HEK293T (cell line): ENCODE measurements at regions not wholly inside any gene's neighbourhood (a gene's known extent, or its start where the extent isn't known, plus 50 kb on each side); places are given as distances from the start of the nearest gene placed in this dataset.

Experiments
- ARNT ChIP-seq: fragments of 450-650 bp; IDR thresholded peaks from 2 replicates; pipeline ENCODE4 v1.6.1; 2017; ENCODE audit warnings: mild to moderate bottlenecking
- BHLHE40 ChIP-seq: fragments of 450-650 bp; IDR thresholded peaks from 2 replicates; pipeline ENCODE4 v1.6.1; 2016; ENCODE audit warnings: mild to moderate bottlenecking, moderate library complexity, borderline replicate concordance
- CTBP1 ChIP-seq: fragments of 450-650 bp; IDR thresholded peaks from 2 replicates; pipeline ENCODE4 v1.6.1; 2016; ENCODE audit warnings: borderline replicate concordance
- ELF4 ChIP-seq: fragments of 450-650 bp; IDR thresholded peaks from 2 replicates; pipeline ENCODE4 v1.6.1; 2017; ENCODE audit warnings: antibody characterized with exemption
- FOXA1 ChIP-seq: fragments of 450-650 bp; IDR thresholded peaks from 2 replicates; pipeline ENCODE4 v1.6.1; 2016; ENCODE audit warnings: mild to moderate bottlenecking
- FOXK2 ChIP-seq: fragments of 450-650 bp; IDR thresholded peaks from 2 replicates; pipeline ENCODE4 v1.6.1; 2016; ENCODE audit warnings: mild to moderate bottlenecking
- FOXM1 ChIP-seq: fragments of 450-650 bp; IDR thresholded peaks from 2 replicates; pipeline ENCODE4 v1.6.1; 2017; ENCODE audit warnings: mild to moderate bottlenecking, borderline replicate concordance
- HDGF ChIP-seq: fragments of 450-650 bp; IDR thresholded peaks from 2 replicates; pipeline ENCODE4 v1.6.1; 2017; ENCODE audit warnings: antibody characterized with exemption, borderline replicate concordance
- L3MBTL2 ChIP-seq: fragments of 450-650 bp; conservative IDR thresholded peaks from 2 replicates; pipeline ENCODE4 v1.6.1; 2016; ENCODE audit warnings: mild to moderate bottlenecking
- LEF1 ChIP-seq: fragments of 450-650 bp; IDR thresholded peaks from 2 replicates; pipeline ENCODE4 v1.6.1; 2017; ENCODE audit warnings: mild to moderate bottlenecking, borderline replicate concordance
- NFRKB ChIP-seq: fragments of 450-650 bp; IDR thresholded peaks from 2 replicates; pipeline ENCODE4 v1.6.1; 2016; ENCODE audit warnings: mild to moderate bottlenecking, moderate library complexity
- SP1 ChIP-seq: fragments of 450-650 bp; IDR thresholded peaks from 2 replicates; pipeline ENCODE4 v1.6.1; 2017
- SUZ12 ChIP-seq: fragments of 450-650 bp; IDR thresholded peaks from 2 replicates; pipeline ENCODE4 v1.6.1; 2016; ENCODE audit warnings: mild to moderate bottlenecking
- TARDBP ChIP-seq: fragments of 450-650 bp; IDR thresholded peaks from 2 replicates; pipeline ENCODE4 v1.6.1; 2016

DNA sequence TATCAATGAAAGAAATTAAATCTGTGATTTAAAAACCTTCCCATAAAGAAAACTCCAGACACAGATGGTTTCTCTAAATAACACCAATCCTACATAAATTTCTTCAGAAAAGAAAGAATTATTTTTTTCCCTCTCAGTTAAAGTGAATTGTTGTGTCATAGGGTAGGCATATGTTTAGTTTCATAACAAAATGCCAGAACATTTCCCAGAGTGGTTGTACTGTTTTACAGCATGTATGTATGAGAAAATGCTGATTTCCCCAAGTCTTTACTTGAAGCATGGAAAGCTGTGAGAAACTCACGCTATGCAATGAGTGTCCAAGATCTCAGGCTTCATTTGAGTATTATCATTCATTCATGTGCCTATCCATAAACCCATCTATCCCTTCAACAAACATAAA lies 582.5 kb downstream of the ELAVL2 start:
- TF ChIP-seq ELF4 = no peak
- no peak for TF ChIP-seq BHLHE40
- no peak for TF ChIP-seq FOXA1
- no peak for TF ChIP-seq CTBP1
- TF ChIP-seq LEF1 = no peak
- no peak for TF ChIP-seq SP1
- TF ChIP-seq SUZ12 = no peak
- no peak for TF ChIP-seq FOXK2
- TF ChIP-seq FOXM1 = no peak
- no peak for TF ChIP-seq TARDBP
- TF ChIP-seq ARNT = no peak
- TF ChIP-seq HDGF = no peak
- no peak for TF ChIP-seq L3MBTL2
- no peak for TF ChIP-seq NFRKB
